ENCODE measurements at regions not wholly inside any gene's neighbourhood (a gene's known extent, or its start where the extent isn't known, plus 50 kb on each side); places are given as distances from the start of the nearest gene placed in this dataset.

DNA sequence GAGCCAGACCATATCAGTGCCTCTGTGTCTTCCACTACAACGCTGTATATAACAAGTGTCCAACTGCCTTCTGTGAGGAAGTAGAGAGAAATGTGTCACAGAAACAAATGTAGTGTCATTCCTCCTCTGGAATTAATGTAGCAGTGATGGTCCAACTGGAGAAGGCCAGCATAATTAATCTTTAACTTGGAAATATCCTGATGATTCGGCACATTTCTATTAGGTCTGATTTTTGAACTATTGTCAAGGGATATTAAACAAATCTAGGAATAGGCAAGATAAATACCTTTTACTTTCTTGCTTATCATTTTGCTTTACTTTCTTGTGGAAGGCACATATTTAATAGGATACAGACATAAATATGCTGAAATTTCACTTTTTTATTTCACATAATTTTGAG lies 446.2 kb upstream of the ALCAM start:
- H3K9me3 ChIP-seq (ENCODE audit: low read depth), result no peaks in the 10 kb centered on the region
- no peaks in the 10 kb centered on the region for H3K27me3 ChIP-seq
- no peak overlapping the region for H3K27ac ChIP-seq
- H3K4me1 ChIP-seq (ENCODE audit: insufficient read depth), result no peaks in the 10 kb centered on the region
- H3K9me2 ChIP-seq (replicated peaks; ENCODE audit: insufficient read depth), result no peaks in the 10 kb centered on the region
- H3K4me3 ChIP-seq, result no peak overlapping the region
- no peak overlapping the region for H2AFZ ChIP-seq
- H3K4me2 ChIP-seq, result no peak overlapping the region
- DNase-seq (ENCODE audit: low spot score), result no peak
- H3K36me3 ChIP-seq (replicated peaks; ENCODE audit: insufficient read depth, low read depth), result no peaks in the 10 kb centered on the region
- 98% methylated on average over 2 of the region's 2 CpGs for WGBS (ENCODE audit: low lambda C conversion rate, missing lambda C conversion rate)
- H3K79me2 ChIP-seq, result no peaks in the 10 kb centered on the region
- H4K20me1 ChIP-seq (ENCODE audit: insufficient read depth, poor library complexity, severe bottlenecking), result no peaks in the 10 kb centered on the region
- TF ChIP-seq, protein P1, sequence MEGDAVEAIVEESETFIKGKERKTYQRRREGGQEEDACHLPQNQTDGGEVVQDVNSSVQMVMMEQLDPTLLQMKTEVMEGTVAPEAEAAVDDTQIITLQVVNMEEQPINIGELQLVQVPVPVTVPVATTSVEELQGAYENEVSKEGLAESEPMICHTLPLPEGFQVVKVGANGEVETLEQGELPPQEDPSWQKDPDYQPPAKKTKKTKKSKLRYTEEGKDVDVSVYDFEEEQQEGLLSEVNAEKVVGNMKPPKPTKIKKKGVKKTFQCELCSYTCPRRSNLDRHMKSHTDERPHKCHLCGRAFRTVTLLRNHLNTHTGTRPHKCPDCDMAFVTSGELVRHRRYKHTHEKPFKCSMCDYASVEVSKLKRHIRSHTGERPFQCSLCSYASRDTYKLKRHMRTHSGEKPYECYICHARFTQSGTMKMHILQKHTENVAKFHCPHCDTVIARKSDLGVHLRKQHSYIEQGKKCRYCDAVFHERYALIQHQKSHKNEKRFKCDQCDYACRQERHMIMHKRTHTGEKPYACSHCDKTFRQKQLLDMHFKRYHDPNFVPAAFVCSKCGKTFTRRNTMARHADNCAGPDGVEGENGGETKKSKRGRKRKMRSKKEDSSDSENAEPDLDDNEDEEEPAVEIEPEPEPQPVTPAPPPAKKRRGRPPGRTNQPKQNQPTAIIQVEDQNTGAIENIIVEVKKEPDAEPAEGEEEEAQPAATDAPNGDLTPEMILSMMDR (IDR thresholded peaks at IDR 0.05; ENCODE audit: poor library complexity), result no peak
- TF ChIP-seq EZH2phosphoT487 (IDR thresholded peaks at IDR 0.05; ENCODE audit: low read depth, severe bottlenecking, unreplicated experiment), result no peak
- no peak for TF ChIP-seq EZH2 (IDR thresholded peaks at IDR 0.05; ENCODE audit: borderline replicate concordance)

DNA sequence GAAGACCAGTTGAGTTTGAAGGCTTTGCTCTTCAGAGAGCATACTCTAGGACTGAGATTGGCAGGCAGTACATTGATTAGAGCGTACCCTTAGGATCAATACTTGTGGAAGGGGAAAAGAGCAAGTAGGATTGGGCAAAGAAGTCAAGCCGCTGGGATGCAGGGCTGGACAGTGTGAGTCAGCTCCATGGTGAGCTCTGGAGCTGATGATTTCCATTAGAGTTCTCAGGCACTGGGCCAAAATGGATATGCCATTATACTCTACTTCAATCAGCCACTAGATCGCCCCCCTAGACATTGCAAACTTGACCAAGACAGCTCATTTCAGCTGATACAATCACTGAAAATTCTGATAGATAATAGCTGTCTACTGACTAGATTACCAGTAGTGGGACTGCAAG lies 432.7 kb upstream of the ALCAM start:
- no peaks in the 10 kb centered on the region for H3K79me2 ChIP-seq
- TF ChIP-seq, protein P1 (IDR thresholded peaks at IDR 0.05; ENCODE audit: poor library complexity), result no peak
- TF ChIP-seq EZH2phosphoT487 (IDR thresholded peaks at IDR 0.05; ENCODE audit: low read depth, severe bottlenecking, unreplicated experiment) (no peak), EZH2 (IDR thresholded peaks at IDR 0.05; ENCODE audit: borderline replicate concordance) (no peak)
- no peak overlapping the region for H3K27ac ChIP-seq
- no peak overlapping the region for H3K4me2 ChIP-seq
- no peaks in the 10 kb centered on the region for H4K20me1 ChIP-seq (ENCODE audit: insufficient read depth, poor library complexity, severe bottlenecking)
- H3K4me1 ChIP-seq (ENCODE audit: insufficient read depth), result no peaks in the 10 kb centered on the region
- WGBS (ENCODE audit: low lambda C conversion rate, missing lambda C conversion rate), result 94% methylated on average over 3 of the region's 3 CpGs
- H3K27me3 ChIP-seq, result no peaks in the 10 kb centered on the region
- H3K9me3 ChIP-seq (ENCODE audit: low read depth), result no peaks in the 10 kb centered on the region
- no peak overlapping the region for H3K4me3 ChIP-seq
- H3K36me3 ChIP-seq (replicated peaks; ENCODE audit: insufficient read depth, low read depth), result no peaks in the 10 kb centered on the region
- no peak for DNase-seq (ENCODE audit: low spot score)
- H3K9me2 ChIP-seq (replicated peaks; ENCODE audit: insufficient read depth), result no peaks in the 10 kb centered on the region
- H2AFZ ChIP-seq, result no peak overlapping the region

DNA sequence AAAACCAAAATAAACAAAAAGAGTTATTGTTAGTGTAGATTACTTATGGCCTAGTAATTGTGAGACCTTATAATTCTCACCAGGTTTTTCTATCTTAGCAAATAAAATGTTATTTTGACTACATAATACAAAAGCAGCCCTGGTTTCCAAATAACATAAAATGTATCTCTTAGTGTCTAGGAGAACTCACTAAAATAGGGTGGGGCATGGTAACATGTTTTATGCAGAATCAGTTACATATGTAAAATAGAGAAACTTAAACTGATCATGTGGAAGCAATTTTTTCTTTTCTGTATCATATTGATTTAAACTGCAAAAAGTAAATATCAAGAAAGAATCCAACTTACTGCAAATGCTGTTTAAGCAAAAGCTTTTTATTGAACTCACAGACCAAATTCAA lies 431.1 kb upstream of the ALCAM start:
- H3K27ac ChIP-seq, result no peak overlapping the region
- H3K4me2 ChIP-seq, result no peak overlapping the region
- H3K4me1 ChIP-seq (ENCODE audit: insufficient read depth), result no peaks in the 10 kb centered on the region
- no peaks in the 10 kb centered on the region for H3K9me3 ChIP-seq (ENCODE audit: low read depth)
- no peaks in the 10 kb centered on the region for H3K36me3 ChIP-seq (replicated peaks; ENCODE audit: insufficient read depth, low read depth)
- H4K20me1 ChIP-seq (ENCODE audit: insufficient read depth, poor library complexity, severe bottlenecking), result no peaks in the 10 kb centered on the region
- TF ChIP-seq, protein P1 (IDR thresholded peaks at IDR 0.05; ENCODE audit: poor library complexity), result no peak
- TF ChIP-seq EZH2 (IDR thresholded peaks at IDR 0.05; ENCODE audit: borderline replicate concordance), result no peak
- TF ChIP-seq EZH2phosphoT487 (IDR thresholded peaks at IDR 0.05; ENCODE audit: low read depth, severe bottlenecking, unreplicated experiment), result no peak
- no peak overlapping the region for H2AFZ ChIP-seq
- H3K4me3 ChIP-seq, result no peak overlapping the region
- H3K9me2 ChIP-seq (replicated peaks; ENCODE audit: insufficient read depth), result no peaks in the 10 kb centered on the region
- no peaks in the 10 kb centered on the region for H3K27me3 ChIP-seq
- H3K79me2 ChIP-seq, result no peaks in the 10 kb centered on the region
- no peak for DNase-seq (ENCODE audit: low spot score)

DNA sequence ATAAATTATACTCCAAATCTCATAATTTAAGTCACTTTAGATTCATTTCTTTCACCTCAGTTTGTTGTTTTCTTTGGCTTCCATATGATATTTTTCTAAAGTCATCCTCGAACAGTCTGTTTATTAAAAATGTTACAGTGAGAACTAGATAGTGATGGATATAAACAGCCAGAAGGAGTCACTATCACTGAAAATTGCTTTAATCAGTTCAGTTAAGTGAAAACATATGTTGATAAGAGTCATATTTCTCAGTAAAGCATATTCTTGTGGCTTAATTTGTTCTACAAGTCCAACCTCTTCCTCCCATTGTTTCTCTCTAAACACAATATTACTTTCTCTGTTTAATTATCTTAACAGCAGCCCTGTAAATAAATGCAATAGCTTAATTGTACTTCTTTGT lies 427.5 kb upstream of the ALCAM start:
- no peak overlapping the region for H3K4me2 ChIP-seq
- whole genome bisulfite sequencing (ENCODE audit: low lambda C conversion rate, missing lambda C conversion rate), result 66% methylated on average over 1 of the region's 1 CpG
- H3K9me2 ChIP-seq (replicated peaks; ENCODE audit: insufficient read depth), result no peaks in the 10 kb centered on the region
- H3K79me2 ChIP-seq, result no peaks in the 10 kb centered on the region
- DNase-seq (ENCODE audit: low spot score), result no peak
- no peak overlapping the region for H3K27ac ChIP-seq
- H3K4me3 ChIP-seq, result no peak overlapping the region
- H4K20me1 ChIP-seq (ENCODE audit: insufficient read depth, poor library complexity, severe bottlenecking), result no peaks in the 10 kb centered on the region
- no peak overlapping the region for H2AFZ ChIP-seq
- H3K4me1 ChIP-seq (ENCODE audit: insufficient read depth), result no peaks in the 10 kb centered on the region
- no peaks in the 10 kb centered on the region for H3K27me3 ChIP-seq
- H3K36me3 ChIP-seq (replicated peaks; ENCODE audit: insufficient read depth, low read depth), result no peaks in the 10 kb centered on the region
- TF ChIP-seq EZH2 (IDR thresholded peaks at IDR 0.05; ENCODE audit: borderline replicate concordance), result no peak
- TF ChIP-seq, protein P1 (IDR thresholded peaks at IDR 0.05; ENCODE audit: poor library complexity), result no peak
- no peak for TF ChIP-seq EZH2phosphoT487 (IDR thresholded peaks at IDR 0.05; ENCODE audit: low read depth, severe bottlenecking, unreplicated experiment)
- H3K9me3 ChIP-seq (ENCODE audit: low read depth), result no peaks in the 10 kb centered on the region
